ENCODE measurements at regions not wholly inside any gene's neighbourhood (a gene's known extent, or its start where the extent isn't known, plus 50 kb on each side); places are given as distances from the start of the nearest gene placed in this dataset.

- no peak overlapping the region for H3K4me3 ChIP-seq
- DNase-seq (ENCODE audit: low spot score), result no peak
- no peak for TF ChIP-seq CTCF (IDR thresholded peaks at IDR 0.05)
- no peak overlapping the region for H3K27ac ChIP-seq
Measured at GRCh38 chr10:11677480-11677879, 64.7 kb upstream of the ECHDC3 start.

- TF ChIP-seq CTCF (IDR thresholded peaks at IDR 0.05), result no peak
- Histone ChIP-seq H3K27ac (no peak overlapping the region), H3K4me3 (no peak overlapping the region)
- DNase-seq (ENCODE audit: low spot score), result no peak
Measured at GRCh38 chr10:11673346-11674280, 62.2 kb upstream of the USP6NL start.

- Histone ChIP-seq H3K27ac (no peak overlapping the region), H3K4me3 (no peak overlapping the region)
- no peak for TF ChIP-seq CTCF (IDR thresholded peaks at IDR 0.05)
- DNase-seq (ENCODE audit: low spot score), result no peak
Measured at GRCh38 chr10:11672836-11673235, 61.4 kb upstream of the USP6NL start.

GRCh38 chr10:11670381-11670780 lies 58.9 kb upstream of the USP6NL start:
- Histone ChIP-seq H3K4me3 (no peak overlapping the region), H3K27ac (no peak overlapping the region)
- DNase-seq (ENCODE audit: low spot score), result no peak
- no peak for TF ChIP-seq CTCF (IDR thresholded peaks at IDR 0.05)

- Histone ChIP-seq H3K4me3 (no peak overlapping the region), H3K27ac (no peak overlapping the region)
- DNase-seq (ENCODE audit: low spot score), result no peak
- no peak for TF ChIP-seq CTCF (IDR thresholded peaks at IDR 0.05)
Measured at GRCh38 chr10:11668847-11669610, 57.6 kb upstream of the USP6NL start.

GRCh38 chr10:11667756-11668155 lies 56.3 kb upstream of the USP6NL start:
- no peak overlapping the region for H3K4me3 ChIP-seq
- DNase-seq (ENCODE audit: low spot score), result no peak
- no peak overlapping the region for H3K27ac ChIP-seq
- no peak for TF ChIP-seq CTCF (IDR thresholded peaks at IDR 0.05)

Measured in coronary artery (tissue), 2 donors.